K562 (cell line): ENCODE measurements at regions not wholly inside any gene's neighbourhood (a gene's known extent, or its start where the extent isn't known, plus 50 kb on each side); places are given as distances from the start of the nearest gene placed in this dataset.

Experiments used
- ATAC-seq: fragments of 200-7000 bp; cut with Tn5 transposase; 3 replicates; pipeline ENCODE4 v1.9.1; 2020; ENCODE audit warnings: moderate library complexity
- BruUV-seq: library from RNA; stranded (reverse); fragments of 400-500 nt; replicated peaks from 2 replicates; lab custom pipeline; 2021; lab: Mats Ljungman, UMichigan
- CTCF ChIA-PET: fragments of 300-600 bp; formaldehyde crosslinking; extraction: SDS; loops from one replicate; lab custom pipeline; 2021; ENCODE audit warnings: low intra/inter-chr PET ratio; lab: Yijun Ruan, JAX
- POLR2A ChIA-PET: fragments of 300-600, 350-650 bp; sonication (Branson Sonifier 250); formaldehyde crosslinking; extraction: SDS; loops from one replicate; lab custom pipeline; 2021; ENCODE audit warnings: antibody characterized with exemption, inconsistent platforms; lab: Yijun Ruan, JAX
- DNase-seq, 4 experiments: peaks; one replicate each; pipeline versions ENCODE4 v3.0.0 to v3.0.0-alpha.2; 2011 to 2018; ENCODE audit warnings: low spot score in 3 of 4, mixed read lengths in 3 of 4; ENCODE audit errors: extremely low read depth in 1 of 4
- FAIRE-seq: peaks from 2 replicates; lab custom pipeline; 2011; peaks lifted over from hg19 to GRCh38; lab: Jason Lieb, UNC
- H2AFZ ChIP-seq: 2 replicates; pipeline ENCODE4 v1.6.0; 2011; ENCODE audit warnings: low read depth, low read length, control low read depth, inconsistent platforms
- H3K27ac ChIP-seq: fragments of 200-600 bp; 3 replicates; pipeline ENCODE4 v1.8.0; 2011; ENCODE audit warnings: low read depth, mild to moderate bottlenecking, control low read depth, inconsistent platforms, low read length, moderate library complexity, mixed read lengths; ENCODE audit errors: extremely low read depth
- H3K27me3 ChIP-seq, 2 experiments: fragments of 300-600 bp in 1 of 2; 2 replicates in 1 of 2; 3 replicates in 1 of 2; pipeline versions ENCODE4 v1.6.0 to v1.8.0; 2011; ENCODE audit warnings: inconsistent platforms in 2 of 2, low read length in 2 of 2, mild to moderate bottlenecking in 1 of 2, mixed read lengths in 1 of 2, moderate library complexity in 1 of 2; ENCODE audit not compliant: control insufficient read depth in 2 of 2, insufficient read depth in 2 of 2
- H3K36me3 ChIP-seq: fragments of 300-600 bp; 3 replicates; pipeline ENCODE4 v1.8.0; 2011; ENCODE audit warnings: mild to moderate bottlenecking, low read length, inconsistent platforms; ENCODE audit not compliant: control insufficient read depth, insufficient read depth
- H3K4me1 ChIP-seq, 2 experiments: fragments of 200-600 bp in 1 of 2; replicated peaks in 1 of 2; 2 replicates in 1 of 2; 3 replicates in 1 of 2; pipeline versions ENCODE4 v1.5.1 to v1.8.0; 2011; ENCODE audit warnings: inconsistent platforms in 2 of 2, low read length in 2 of 2, mild to moderate bottlenecking in 1 of 2, mixed read lengths in 1 of 2, moderate library complexity in 1 of 2; ENCODE audit not compliant: control insufficient read depth in 2 of 2, insufficient read depth in 2 of 2
- H3K4me2 ChIP-seq: 2 replicates; pipeline ENCODE4 v1.6.1; 2011; ENCODE audit warnings: low read length, control low read depth, inconsistent platforms, mixed read lengths; ENCODE audit not compliant: insufficient read depth
- H3K4me3 ChIP-seq: fragments of 200-600 bp; sonication (generic), shearing (Covaris generic); 2 replicates; pipeline ENCODE4 v1.5.1; 2016; ENCODE audit warnings: control low read depth, inconsistent platforms
- H3K79me2 ChIP-seq: fragments of 200-600 bp; 3 replicates; pipeline ENCODE4 v1.8.0; 2011; ENCODE audit warnings: low read length, inconsistent platforms; ENCODE audit not compliant: control insufficient read depth, insufficient read depth
- H3K9ac ChIP-seq, 2 experiments: 2 replicates each; pipeline versions ENCODE4 v1.6.0 to v1.6.1; 2011; ENCODE audit warnings: low read depth in 2 of 2, low read length in 2 of 2, control low read depth in 1 of 2, inconsistent platforms in 1 of 2, mild to moderate bottlenecking in 1 of 2, mixed read lengths in 1 of 2; ENCODE audit not compliant: insufficient read depth in 1 of 2
- H3K9me1 ChIP-seq: one replicate; pipeline ENCODE4 v1.6.0; 2011; ENCODE audit warnings: inconsistent platforms, mild to moderate bottlenecking, low read length, moderate library complexity; ENCODE audit not compliant: control insufficient read depth, insufficient read depth
- H3K9me3 ChIP-seq: replicated peaks from 2 replicates; pipeline ENCODE4 v1.5.1; 2011; ENCODE audit warnings: low read depth, low read length, inconsistent platforms; ENCODE audit not compliant: control insufficient read depth, insufficient read depth
- H4K20me1 ChIP-seq: replicated peaks from 2 replicates; pipeline ENCODE4 v1.6.1; 2011; ENCODE audit warnings: low read length, inconsistent platforms, mixed read lengths; ENCODE audit not compliant: control insufficient read depth, insufficient read depth
- CHD2 ChIP-seq: IDR thresholded peaks from 2 replicates; pipeline ENCODE4 v1.6.1; 2011; ENCODE audit warnings: low read depth, low read length
- CREM ChIP-seq: IDR thresholded peaks from 2 replicates; pipeline ENCODE4 v1.6.1; 2014; ENCODE audit warnings: antibody characterized with exemption, low read depth
- FUS ChIP-seq: fragments of 200-400 bp; formaldehyde crosslinking; optimal IDR thresholded peaks from 2 replicates; pipeline ENCODE3; 2017; ENCODE audit warnings: low read depth, low read length
- GATAD2A ChIP-seq: fragments of 450-650 bp; IDR thresholded peaks from 2 replicates; pipeline ENCODE4 v1.6.1; 2017
- HMG20A ChIP-seq: fragments of 450-650 bp; formaldehyde crosslinking; conservative IDR thresholded peaks from 2 replicates; pipeline ENCODE4 v1.4.0; 2020; ENCODE audit warnings: mild to moderate bottlenecking, mixed read lengths
- IRF2 ChIP-seq: sonication (generic); formaldehyde crosslinking; IDR thresholded peaks from 2 replicates; pipeline ENCODE4 v1.8.1; 2022; ENCODE audit warnings: mild to moderate bottlenecking, missing genetic modification reagents
- MBD2 ChIP-seq: sonication (generic); IDR thresholded peaks from 2 replicates; pipeline ENCODE4 v1.6.1; 2016; ENCODE audit warnings: low read depth, borderline replicate concordance
- MCM7 ChIP-seq, 2 experiments: fragments of 450-650 bp; IDR thresholded peaks; 2 replicates each; pipeline ENCODE4 v1.6.1; 2016 to 2018
- MTA3 ChIP-seq: fragments of 450-650 bp; formaldehyde crosslinking; IDR thresholded peaks from 2 replicates; pipeline ENCODE4 v1.6.1; 2017; ENCODE audit warnings: mild to moderate bottlenecking, borderline replicate concordance
- NFE2L1 ChIP-seq: fragments of 450-650 bp; IDR thresholded peaks from 2 replicates; pipeline ENCODE4 v1.6.1; 2016; ENCODE audit warnings: missing genetic modification characterization, low read depth, mild to moderate bottlenecking, missing compliant biosample characterization, moderate library complexity, borderline replicate concordance
- NR1H2 ChIP-seq: sonication (generic); formaldehyde crosslinking; IDR thresholded peaks from 2 replicates; pipeline ENCODE4 v1.4.0; 2020; ENCODE audit warnings: mild to moderate bottlenecking, missing genetic modification reagents
- PRPF4 ChIP-seq: fragments of 200-400 bp; formaldehyde crosslinking; IDR thresholded peaks from one replicate; pipeline ENCODE4 v1.6.1; 2017; ENCODE audit warnings: low read length, low read depth, mild to moderate bottlenecking; ENCODE audit not compliant: insufficient read depth, poor library complexity, severe bottlenecking
- RBM22 ChIP-seq: fragments of 200-400 bp; formaldehyde crosslinking; IDR thresholded peaks from 2 replicates; pipeline ENCODE4 v1.6.1; 2018; ENCODE audit warnings: low read length, low read depth; ENCODE audit not compliant: poor library complexity, severe bottlenecking
- RFX5 ChIP-seq: IDR thresholded peaks from 2 replicates; pipeline ENCODE4 v1.6.1; 2011; ENCODE audit warnings: low read depth, mild to moderate bottlenecking, improper control_type of control experiment, low read length
- TAL1 ChIP-seq: fragments of 450-650 bp; IDR thresholded peaks from 2 replicates; pipeline ENCODE4 v1.6.1; 2016; ENCODE audit warnings: mild to moderate bottlenecking
- TCF7L2 ChIP-seq: fragments of 150-350 bp; IDR thresholded peaks from 2 replicates; pipeline ENCODE4 v1.6.1; 2016; ENCODE audit warnings: low read depth, mild to moderate bottlenecking, low read length, moderate library complexity
- TEAD1 ChIP-seq, 2 experiments: fragments of 450-650 bp in 1 of 2; sonication (generic) in 1 of 2; formaldehyde crosslinking; IDR thresholded peaks; 2 replicates each; pipeline versions ENCODE4 v1.4.0 to v1.8.0; 2020 to 2022; ENCODE audit warnings: mild to moderate bottlenecking in 2 of 2, missing genetic modification reagents in 1 of 2
- THAP12 ChIP-seq: fragments of 250-450 bp; sonication (Bioruptor Pico); IDR thresholded peaks from 2 replicates; pipeline ENCODE4 v1.9.0; 2021; ENCODE audit warnings: mild to moderate bottlenecking, inconsistent platforms
- TRIM24 ChIP-seq, 2 experiments: fragments of 450-650 bp; IDR thresholded peaks; 2 replicates each; pipeline ENCODE4 v1.6.1; 2016
- XRCC3 ChIP-seq: fragments of 450-650 bp; IDR thresholded peaks from 2 replicates; pipeline ENCODE4 v1.6.1; 2017; ENCODE audit warnings: mild to moderate bottlenecking, moderate library complexity
- ZNF184 ChIP-seq: sonication (generic); formaldehyde crosslinking; IDR thresholded peaks from 2 replicates; pipeline ENCODE4 v1.5.0; 2020; ENCODE audit warnings: missing genetic modification reagents
- ZNF282 ChIP-seq: sonication (generic); formaldehyde crosslinking; IDR thresholded peaks from 2 replicates; pipeline ENCODE4 v1.8.1; 2023; ENCODE audit warnings: missing genetic modification reagents
- ZNF584 ChIP-seq: fragments of 200-800 bp; sonication (Bioruptor generic); IDR thresholded peaks from 2 replicates; pipeline ENCODE4 v1.6.1; 2016; ENCODE audit warnings: low read depth, mild to moderate bottlenecking, missing genetic modification characterization, missing compliant biosample characterization
- ZNF655 ChIP-seq: fragments of 250-450 bp; sonication (Bioruptor Pico); IDR thresholded peaks from 2 replicates; pipeline ENCODE4 v1.5.0; 2021
- ZNF668 ChIP-seq: fragments of 250-450 bp; sonication (Bioruptor Pico); IDR thresholded peaks from 2 replicates; pipeline ENCODE4 v1.8.0; 2022; ENCODE audit warnings: mild to moderate bottlenecking, inconsistent platforms
- WGBS: fragments of 100-300 bp; shearing (Covaris generic); methylation state at CpG from one replicate; pipeline ENCODE4 v1.1.6; 2016; ENCODE audit warnings: low coverage, mixed read lengths; ENCODE audit not compliant: insufficient coverage; ENCODE audit errors: missing lambda C conversion rate; 5-methylcytosine and 5-hydroxymethylcytosine counted together
- in situ Hi-C: fragments of 300-500 bp; cut with MboI; formaldehyde crosslinking; loops from 4 replicates; pipeline ENCODE4 v1.15.0; 2018; ENCODE audit warnings: inconsistent platforms, mixed read lengths
- intact Hi-C: fragments of 100-400 bp; cut with micrococcal nuclease; formaldehyde crosslinking; loops from 2 replicates; pipeline ENCODE4 v1.14.2; 2022

- TF ChIP-seq ZNF184 (CRISPR knock-in tag) (no peak), MCM7 (IDR thresholded peaks at IDR 0.05) (no peak), PRPF4 (no peak), ZNF655 (no peak), HMG20A (CRISPR knock-in tag) (no peak), TEAD1 (CRISPR knock-in tag; IDR thresholded peaks at IDR 0.05) (no peak), XRCC3 (no peak), ZNF282 (CRISPR knock-in tag) (no peak)
- TF ChIP-seq, all 486 proteins: peak for 0
These were observed 2852.5 kb downstream of the PCDH9 start (continued) for GRCh38 chr13:64377606-64378005.

- no peaks in the 10 kb centered on the region for H4K20me1 ChIP-seq
- no peaks in the 10 kb centered on the region for H3K4me1 ChIP-seq
- FAIRE-seq (no peak), DNase-seq (no peak), ATAC-seq (no peak)
- POLR2A ChIA-PET, result no interaction called here
- H2AFZ ChIP-seq, result no peak overlapping the region
- WGBS, result 0% methylated on average over 2 of the region's 2 CpGs
- no peak overlapping the region for H3K27ac ChIP-seq
- no peak overlapping the region for H3K4me2 ChIP-seq
- no peaks in the 10 kb centered on the region for H3K9me3 ChIP-seq
- CTCF ChIA-PET, result no interaction called here
- H3K27me3 ChIP-seq, result no peaks in the 10 kb centered on the region
- H3K9me1 ChIP-seq, result no peaks in the 10 kb centered on the region
- intact Hi-C loops, result no loop called here
- H3K79me2 ChIP-seq, result no peaks in the 10 kb centered on the region
- in situ Hi-C loops, result no loop called here
- no peak overlapping the region for H3K4me3 ChIP-seq
- BruUV-seq, result no TSS peak
- H3K9ac ChIP-seq, result no peak overlapping the region
- H3K36me3 ChIP-seq, result no peaks in the 10 kb centered on the region
- TF ChIP-seq MBD2 (no peak), TCF7L2 (no peak), ZNF668 (CRISPR knock-in tag) (no peak), FUS (no peak), TRIM24 (IDR thresholded peaks at IDR 0.05) (no peak), MTA3 (no peak), THAP12 (CRISPR knock-in tag) (no peak), CHD2 (no peak), IRF2 (CRISPR knock-in tag) (no peak), GATAD2A (no peak), TAL1 (no peak), NR1H2 (CRISPR knock-in tag) (no peak), ZNF584 (CRISPR knock-in tag) (no peak), RFX5 (no peak), CREM (no peak), RBM22 (no peak), NFE2L1 (tag) (no peak)
These were observed 2858.7 kb downstream of the PCDH9 start for GRCh38 chr13:64371461-64371860.
